Left ventricle myocardium inferior (tissue), 1 donor: ENCODE measurements at regions not wholly inside any gene's neighbourhood (a gene's known extent, or its start where the extent isn't known, plus 50 kb on each side); places are given as distances from the start of the nearest gene placed in this dataset.
A peak's percentile ranks its signal among the peaks of the same experiment; 100 is the strongest.

ENCODE experiments used
- DNase-seq: peaks from one replicate; pipeline ENCODE4 v3.0.0-alpha.2; 2020
- H3K27ac ChIP-seq: fragments of 200-600 bp; replicated peaks from 2 replicates; pipeline ENCODE4 v1.8.0; 2021
- H3K27me3 ChIP-seq: fragments of 200-600 bp; 2 replicates; pipeline ENCODE4 v1.8.0; 2021; ENCODE audit warnings: low read depth
- H3K36me3 ChIP-seq: fragments of 200-600 bp; 2 replicates; pipeline ENCODE4 v1.8.0; 2021
- H3K4me1 ChIP-seq: fragments of 200-600 bp; 2 replicates; pipeline ENCODE4 v1.8.0; 2021
- H3K4me3 ChIP-seq: fragments of 200-600 bp; 2 replicates; pipeline ENCODE4 v1.8.0; 2021; ENCODE audit warnings: mild to moderate bottlenecking, moderate library complexity
- H3K9me3 ChIP-seq: fragments of 200-600 bp; replicated peaks from 2 replicates; pipeline ENCODE4 v1.8.0; 2021
- CTCF ChIP-seq: fragments of 200-600 bp; IDR thresholded peaks from 2 replicates; pipeline ENCODE4 v1.8.0; 2021; ENCODE audit warnings: antibody characterized with exemption, mild to moderate bottlenecking, borderline replicate concordance
- intact Hi-C: fragments of 100-400 bp; cut with micrococcal nuclease; formaldehyde crosslinking; loops from one replicate; pipeline ENCODE4 v1.11.0; 2022
- donor health status: DM: no; HTN: yes; CAD: no; lungs with severe emphysema.

- no peak for DNase-seq
- H3K27me3 ChIP-seq, result no peaks in the 10 kb centered on the region
- H3K36me3 ChIP-seq, result no peaks in the 10 kb centered on the region
- intact Hi-C loops, result loop anchor here (10.0 kb wide), 2 partner anchors 132 to 622 kb away; no protein-coding TSS in a partner anchor
- H3K4me1 ChIP-seq, result peaks cover 19% of the 10 kb centered on the region
- TF ChIP-seq CTCF, result no peak
- H3K27ac ChIP-seq, result no peak overlapping the region
- no peaks in the 10 kb centered on the region for H3K9me3 ChIP-seq
- no peak overlapping the region for H3K4me3 ChIP-seq
These were observed 137.7 kb upstream of the RBMS3 start for GRCh38 chr3:29143151-29143550.

- intact Hi-C loops, result loop anchor here (10.0 kb wide), 2 partner anchors 130 to 620 kb away; no protein-coding TSS in a partner anchor
- Histone ChIP-seq H3K4me3 (no peak overlapping the region), H3K4me1 (peaks cover 19% of the 10 kb centered on the region), H3K27me3 (no peaks in the 10 kb centered on the region), H3K36me3 (no peaks in the 10 kb centered on the region), H3K27ac (no peak overlapping the region), H3K9me3 (no peaks in the 10 kb centered on the region)
- DNase-seq, result no peak
- TF ChIP-seq CTCF, result no peak
These were observed 136.5 kb upstream of the RBMS3 start for GRCh38 chr3:29144361-29144760.

- Histone ChIP-seq H3K4me1 (peaks cover 19% of the 10 kb centered on the region), H3K36me3 (no peaks in the 10 kb centered on the region), H3K27ac (no peak overlapping the region), H3K9me3 (no peaks in the 10 kb centered on the region), H3K27me3 (no peaks in the 10 kb centered on the region), H3K4me3 (no peak overlapping the region)
- intact Hi-C loops, result loop anchor here (10.0 kb wide), 2 partner anchors 130 to 620 kb away; no protein-coding TSS in a partner anchor
- DNase-seq, result peak; percentile 20
- peak; percentile 59 for TF ChIP-seq CTCF
These were observed 136.1 kb upstream of the RBMS3 start for GRCh38 chr3:29144807-29145206.

- no peaks in the 10 kb centered on the region for H3K27me3 ChIP-seq
- no peak overlapping the region for H3K4me3 ChIP-seq
- no peaks in the 10 kb centered on the region for H3K36me3 ChIP-seq
- H3K9me3 ChIP-seq, result no peaks in the 10 kb centered on the region
- no peak for DNase-seq
- peaks cover 19% of the 10 kb centered on the region for H3K4me1 ChIP-seq
- intact Hi-C loops, result loop anchor here (10.0 kb wide), 2 partner anchors 129 to 619 kb away; no protein-coding TSS in a partner anchor
- TF ChIP-seq CTCF, result no peak
- H3K27ac ChIP-seq, result no peak overlapping the region
These were observed 135.5 kb upstream of the RBMS3 start for GRCh38 chr3:29145360-29145759.

- Histone ChIP-seq H3K9me3 (no peaks in the 10 kb centered on the region), H3K36me3 (no peaks in the 10 kb centered on the region), H3K27ac (no peak overlapping the region), H3K4me1 (no peaks in the 10 kb centered on the region), H3K4me3 (no peak overlapping the region), H3K27me3 (no peaks in the 10 kb centered on the region)
- intact Hi-C loops, result no loop called here
- peak; percentile 31 for TF ChIP-seq CTCF
- no peak for DNase-seq
These were observed 128.5 kb upstream of the RBMS3 start for GRCh38 chr3:29152379-29152778.

GRCh38 chr3:29153811-29154210, 127.1 kb upstream of the RBMS3 start:
- no peaks in the 10 kb centered on the region for H3K36me3 ChIP-seq
- no peaks in the 10 kb centered on the region for H3K4me1 ChIP-seq
- H3K4me3 ChIP-seq, result no peak overlapping the region
- TF ChIP-seq CTCF, result no peak
- DNase-seq, result no peak
- H3K9me3 ChIP-seq, result no peaks in the 10 kb centered on the region
- H3K27ac ChIP-seq, result no peak overlapping the region
- no peaks in the 10 kb centered on the region for H3K27me3 ChIP-seq
- intact Hi-C loops, result no loop called here
